DMS114 treated with DMSO at 0.1 percent for 48 hours (cell line): ENCODE measurements at regions not wholly inside any gene's neighbourhood (a gene's known extent, or its start where the extent isn't known, plus 50 kb on each side); places are given as distances from the start of the nearest gene placed in this dataset.
"Not testable (repeated sequence)": the region's sequence is repeated elsewhere in the genome, so short reads cannot be mapped to it uniquely, and the experiment has no call there.

ENCODE experiments used
- DNase-seq: peaks from one replicate; lab custom pipeline; 2025; ENCODE audit not compliant: unreplicated experiment; lab: John Stamatoyannopoulos, UW

GRCh38 chr6:93183531-93183972, 235.8 kb downstream of the EPHA7 start:
- no peak for DNase-seq

- no peak for DNase-seq
Observed at GRCh38 chr6:93182938-93183479, 236.3 kb downstream of the EPHA7 start.

- DNase-seq, result no peak
Observed at GRCh38 chr6:93177918-93178317, 241.4 kb downstream of the EPHA7 start.

GRCh38 chr6:93177438-93177837, 241.9 kb downstream of the EPHA7 start:
- DNase-seq, result no peak

- no peak for DNase-seq
Observed at GRCh38 chr6:93176070-93176469, 243.3 kb downstream of the EPHA7 start.

GRCh38 chr6:93173573-93173972, 245.8 kb downstream of the EPHA7 start:
- not testable (repeated sequence) for DNase-seq

- DNase-seq, result no peak
Observed at GRCh38 chr6:93165850-93166430, 253.4 kb downstream of the EPHA7 start.

- DNase-seq, result no peak
Observed at GRCh38 chr6:93164781-93165180, 254.6 kb downstream of the EPHA7 start.

GRCh38 chr6:93163146-93163545, 256.2 kb downstream of the EPHA7 start:
- no peak for DNase-seq

- DNase-seq, result no peak
Observed at GRCh38 chr6:93139408-93140081, 279.8 kb downstream of the EPHA7 start.

GRCh38 chr6:93136111-93136510, 283.2 kb downstream of the EPHA7 start:
- DNase-seq, result no peak

- no peak for DNase-seq
Observed at GRCh38 chr6:93124006-93124632, 295.2 kb downstream of the EPHA7 start.

GRCh38 chr6:93123585-93123984, 295.8 kb downstream of the EPHA7 start:
- no peak for DNase-seq

- no peak for DNase-seq
Observed at GRCh38 chr6:93120154-93120742, 299.1 kb downstream of the EPHA7 start.

- no peak for DNase-seq
Observed at GRCh38 chr6:93105907-93106306, 313.5 kb downstream of the EPHA7 start.

- DNase-seq, result no peak
Observed at GRCh38 chr6:93105017-93105416, 314.3 kb downstream of the EPHA7 start.

- DNase-seq, result no peak
Observed at GRCh38 chr6:93104195-93104817, 315.1 kb downstream of the EPHA7 start.

GRCh38 chr6:93088621-93089501, 330.5 kb downstream of the EPHA7 start:
- no peak for DNase-seq

GRCh38 chr6:93087606-93088005, 331.8 kb downstream of the EPHA7 start:
- DNase-seq, result no peak

- DNase-seq, result no peak
Observed at GRCh38 chr6:93086351-93086750, 333.0 kb downstream of the EPHA7 start.
